ENCODE measurements at regions not wholly inside any gene's neighbourhood (a gene's known extent, or its start where the extent isn't known, plus 50 kb on each side); places are given as distances from the start of the nearest gene placed in this dataset.

DNA sequence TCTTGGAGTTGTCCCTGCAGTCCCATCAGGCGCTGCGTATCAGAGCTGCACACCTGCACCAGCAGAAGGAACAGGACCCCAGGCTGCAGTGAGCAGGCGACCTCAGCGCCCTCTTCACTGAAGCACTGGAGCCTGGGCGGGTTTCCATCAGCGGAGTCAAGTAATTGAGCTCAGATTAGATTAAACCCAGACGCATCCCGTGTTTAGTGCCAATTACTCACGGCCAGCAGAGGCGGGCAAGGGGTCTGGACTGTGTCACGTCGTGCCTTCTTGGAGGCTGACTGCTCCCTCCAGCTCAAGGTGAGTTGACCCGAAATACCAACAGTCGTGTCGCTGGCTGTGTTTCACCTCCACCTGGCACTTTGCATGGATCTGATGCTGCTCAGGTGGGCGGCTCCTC, 123.6 kb downstream of the CXCL12 start:
- TF ChIP-seq, protein P1, sequence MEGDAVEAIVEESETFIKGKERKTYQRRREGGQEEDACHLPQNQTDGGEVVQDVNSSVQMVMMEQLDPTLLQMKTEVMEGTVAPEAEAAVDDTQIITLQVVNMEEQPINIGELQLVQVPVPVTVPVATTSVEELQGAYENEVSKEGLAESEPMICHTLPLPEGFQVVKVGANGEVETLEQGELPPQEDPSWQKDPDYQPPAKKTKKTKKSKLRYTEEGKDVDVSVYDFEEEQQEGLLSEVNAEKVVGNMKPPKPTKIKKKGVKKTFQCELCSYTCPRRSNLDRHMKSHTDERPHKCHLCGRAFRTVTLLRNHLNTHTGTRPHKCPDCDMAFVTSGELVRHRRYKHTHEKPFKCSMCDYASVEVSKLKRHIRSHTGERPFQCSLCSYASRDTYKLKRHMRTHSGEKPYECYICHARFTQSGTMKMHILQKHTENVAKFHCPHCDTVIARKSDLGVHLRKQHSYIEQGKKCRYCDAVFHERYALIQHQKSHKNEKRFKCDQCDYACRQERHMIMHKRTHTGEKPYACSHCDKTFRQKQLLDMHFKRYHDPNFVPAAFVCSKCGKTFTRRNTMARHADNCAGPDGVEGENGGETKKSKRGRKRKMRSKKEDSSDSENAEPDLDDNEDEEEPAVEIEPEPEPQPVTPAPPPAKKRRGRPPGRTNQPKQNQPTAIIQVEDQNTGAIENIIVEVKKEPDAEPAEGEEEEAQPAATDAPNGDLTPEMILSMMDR (IDR thresholded peaks at IDR 0.05), result no peak
- no peak for TF ChIP-seq POLR2A (IDR thresholded peaks at IDR 0.05)
